K562 (cell line): ENCODE measurements at regions not wholly inside any gene's neighbourhood (a gene's known extent, or its start where the extent isn't known, plus 50 kb on each side); places are given as distances from the start of the nearest gene placed in this dataset.

ENCODE experiments used
- ATAC-seq: fragments of 200-7000 bp; cut with Tn5 transposase; 3 replicates; pipeline ENCODE4 v1.9.1; 2020; ENCODE audit warnings: moderate library complexity
- BruUV-seq: library from RNA; stranded (reverse); fragments of 400-500 nt; replicated peaks from 2 replicates; lab custom pipeline; 2021; lab: Mats Ljungman, UMichigan
- CTCF ChIA-PET: fragments of 300-600 bp; formaldehyde crosslinking; extraction: SDS; loops from one replicate; lab custom pipeline; 2021; ENCODE audit warnings: low intra/inter-chr PET ratio; lab: Yijun Ruan, JAX
- POLR2A ChIA-PET: fragments of 300-600, 350-650 bp; sonication (Branson Sonifier 250); formaldehyde crosslinking; extraction: SDS; loops from one replicate; lab custom pipeline; 2021; ENCODE audit warnings: antibody characterized with exemption, inconsistent platforms; lab: Yijun Ruan, JAX
- DNase-seq, 4 experiments: peaks; one replicate each; pipeline versions ENCODE4 v3.0.0 to v3.0.0-alpha.2; 2011 to 2018; ENCODE audit warnings: low spot score in 3 of 4, mixed read lengths in 3 of 4; ENCODE audit errors: extremely low read depth in 1 of 4
- FAIRE-seq: peaks from 2 replicates; lab custom pipeline; 2011; peaks lifted over from hg19 to GRCh38; lab: Jason Lieb, UNC
- H2AFZ ChIP-seq: 2 replicates; pipeline ENCODE4 v1.6.0; 2011; ENCODE audit warnings: low read depth, low read length, control low read depth, inconsistent platforms
- H3K27ac ChIP-seq: fragments of 200-600 bp; 3 replicates; pipeline ENCODE4 v1.8.0; 2011; ENCODE audit warnings: low read depth, mild to moderate bottlenecking, control low read depth, inconsistent platforms, low read length, moderate library complexity, mixed read lengths; ENCODE audit errors: extremely low read depth
- H3K27me3 ChIP-seq, 2 experiments: fragments of 300-600 bp in 1 of 2; 2 replicates in 1 of 2; 3 replicates in 1 of 2; pipeline versions ENCODE4 v1.6.0 to v1.8.0; 2011; ENCODE audit warnings: inconsistent platforms in 2 of 2, low read length in 2 of 2, mild to moderate bottlenecking in 1 of 2, mixed read lengths in 1 of 2, moderate library complexity in 1 of 2; ENCODE audit not compliant: control insufficient read depth in 2 of 2, insufficient read depth in 2 of 2
- H3K36me3 ChIP-seq: fragments of 300-600 bp; 3 replicates; pipeline ENCODE4 v1.8.0; 2011; ENCODE audit warnings: mild to moderate bottlenecking, low read length, inconsistent platforms; ENCODE audit not compliant: control insufficient read depth, insufficient read depth
- H3K4me1 ChIP-seq, 2 experiments: fragments of 200-600 bp in 1 of 2; replicated peaks in 1 of 2; 2 replicates in 1 of 2; 3 replicates in 1 of 2; pipeline versions ENCODE4 v1.5.1 to v1.8.0; 2011; ENCODE audit warnings: inconsistent platforms in 2 of 2, low read length in 2 of 2, mild to moderate bottlenecking in 1 of 2, mixed read lengths in 1 of 2, moderate library complexity in 1 of 2; ENCODE audit not compliant: control insufficient read depth in 2 of 2, insufficient read depth in 2 of 2
- H3K4me2 ChIP-seq: 2 replicates; pipeline ENCODE4 v1.6.1; 2011; ENCODE audit warnings: low read length, control low read depth, inconsistent platforms, mixed read lengths; ENCODE audit not compliant: insufficient read depth
- H3K4me3 ChIP-seq: fragments of 200-600 bp; sonication (generic), shearing (Covaris generic); 2 replicates; pipeline ENCODE4 v1.5.1; 2016; ENCODE audit warnings: control low read depth, inconsistent platforms
- H3K79me2 ChIP-seq: fragments of 200-600 bp; 3 replicates; pipeline ENCODE4 v1.8.0; 2011; ENCODE audit warnings: low read length, inconsistent platforms; ENCODE audit not compliant: control insufficient read depth, insufficient read depth
- H3K9ac ChIP-seq, 2 experiments: 2 replicates each; pipeline versions ENCODE4 v1.6.0 to v1.6.1; 2011; ENCODE audit warnings: low read depth in 2 of 2, low read length in 2 of 2, control low read depth in 1 of 2, inconsistent platforms in 1 of 2, mild to moderate bottlenecking in 1 of 2, mixed read lengths in 1 of 2; ENCODE audit not compliant: insufficient read depth in 1 of 2
- H3K9me1 ChIP-seq: one replicate; pipeline ENCODE4 v1.6.0; 2011; ENCODE audit warnings: inconsistent platforms, mild to moderate bottlenecking, low read length, moderate library complexity; ENCODE audit not compliant: control insufficient read depth, insufficient read depth
- H3K9me3 ChIP-seq: replicated peaks from 2 replicates; pipeline ENCODE4 v1.5.1; 2011; ENCODE audit warnings: low read depth, low read length, inconsistent platforms; ENCODE audit not compliant: control insufficient read depth, insufficient read depth
- H4K20me1 ChIP-seq: replicated peaks from 2 replicates; pipeline ENCODE4 v1.6.1; 2011; ENCODE audit warnings: low read length, inconsistent platforms, mixed read lengths; ENCODE audit not compliant: control insufficient read depth, insufficient read depth
- FOS ChIP-seq: IDR thresholded peaks from 3 replicates; pipeline ENCODE4 v1.6.1; 2011; ENCODE audit not compliant: insufficient read length; ENCODE audit errors: extremely low read depth
- FOXK2 ChIP-seq, 2 experiments: fragments of 450-650 bp; IDR thresholded peaks in 1 of 2; conservative IDR thresholded peaks in 1 of 2; 2 replicates each; pipeline ENCODE4 v1.6.1; 2016; ENCODE audit warnings: low read depth in 2 of 2, mild to moderate bottlenecking in 1 of 2
- FUS ChIP-seq: fragments of 200-400 bp; formaldehyde crosslinking; optimal IDR thresholded peaks from 2 replicates; pipeline ENCODE3; 2017; ENCODE audit warnings: low read depth, low read length
- GATAD2A ChIP-seq: fragments of 450-650 bp; IDR thresholded peaks from 2 replicates; pipeline ENCODE4 v1.6.1; 2017
- KDM1A ChIP-seq, 2 experiments: fragments of 450-650 bp; IDR thresholded peaks; 2 replicates each; pipeline ENCODE4 v1.6.1; 2016; ENCODE audit warnings: mild to moderate bottlenecking in 2 of 2
- STAG1 ChIP-seq: sonication (generic); formaldehyde crosslinking; IDR thresholded peaks from 2 replicates; pipeline ENCODE4 v1.5.0; 2020; ENCODE audit warnings: missing genetic modification reagents, borderline replicate concordance
- TAF9B ChIP-seq: fragments of 450-650 bp; IDR thresholded peaks from 2 replicates; pipeline ENCODE4 v1.6.1; 2018; ENCODE audit warnings: mild to moderate bottlenecking; ENCODE audit not compliant: partially characterized antibody
- TCF7L2 ChIP-seq: fragments of 150-350 bp; IDR thresholded peaks from 2 replicates; pipeline ENCODE4 v1.6.1; 2016; ENCODE audit warnings: low read depth, mild to moderate bottlenecking, low read length, moderate library complexity
- THAP7 ChIP-seq: fragments of 250-450 bp; sonication (Bioruptor Pico); IDR thresholded peaks from 2 replicates; pipeline ENCODE4 v1.5.0; 2021
- ZNF133 ChIP-seq: fragments of 250-450 bp; sonication (Bioruptor Pico); IDR thresholded peaks from 2 replicates; pipeline ENCODE4 v1.4.0; 2020; ENCODE audit warnings: mild to moderate bottlenecking
- ZNF512 ChIP-seq: IDR thresholded peaks from 2 replicates; pipeline ENCODE4 v1.6.1; 2016; ENCODE audit warnings: missing genetic modification characterization, missing compliant biosample characterization
- ZNF780A ChIP-seq: fragments of 250-450 bp; sonication (Bioruptor Pico); IDR thresholded peaks from 2 replicates; pipeline ENCODE4 v1.5.0; 2021; ENCODE audit warnings: mild to moderate bottlenecking
- WGBS: fragments of 100-300 bp; shearing (Covaris generic); methylation state at CpG from one replicate; pipeline ENCODE4 v1.1.6; 2016; ENCODE audit warnings: low coverage, mixed read lengths; ENCODE audit not compliant: insufficient coverage; ENCODE audit errors: missing lambda C conversion rate; 5-methylcytosine and 5-hydroxymethylcytosine counted together
- in situ Hi-C: fragments of 300-500 bp; cut with MboI; formaldehyde crosslinking; loops from 4 replicates; pipeline ENCODE4 v1.15.0; 2018; ENCODE audit warnings: inconsistent platforms, mixed read lengths
- intact Hi-C: fragments of 100-400 bp; cut with micrococcal nuclease; formaldehyde crosslinking; loops from 2 replicates; pipeline ENCODE4 v1.14.2; 2022
- TF ChIP-seq, protein P1 (sequence below): fragments of 450-650 bp; IDR thresholded peaks from 2 replicates; pipeline ENCODE4 v1.6.1; 2014; ENCODE audit warnings: low read depth, mild to moderate bottlenecking, moderate library complexity, borderline replicate concordance

- no peak overlapping the region for H2AFZ ChIP-seq
- POLR2A ChIA-PET = interaction anchor here (0.6 kb wide), 1 partner anchor 377 kb away, joined by 3 read pairs; no protein-coding TSS in a partner anchor
- intact Hi-C loops = no loop called here
- H3K79me2 ChIP-seq = no peaks in the 10 kb centered on the region
- H3K36me3 ChIP-seq = no peaks in the 10 kb centered on the region
- H3K4me2 ChIP-seq = no peak overlapping the region
- H3K4me3 ChIP-seq = no peak overlapping the region
- 2% methylated on average over 12 of the region's 12 CpGs for WGBS
- no peaks in the 10 kb centered on the region; the same call in 1 of the 2 replicates for H4K20me1 ChIP-seq
- CTCF ChIA-PET = no interaction called here
- DNase-seq (no peak), ATAC-seq (no peak), FAIRE-seq (no peak)
- no peak overlapping the region for H3K9ac ChIP-seq
- H3K4me1 ChIP-seq = no peaks in the 10 kb centered on the region
- H3K27ac ChIP-seq = no peak overlapping the region
- no peaks in the 10 kb centered on the region for H3K9me1 ChIP-seq
- in situ Hi-C loops = no loop called here
- no peaks in the 10 kb centered on the region for H3K9me3 ChIP-seq
- no TSS peak for BruUV-seq
- H3K27me3 ChIP-seq = peaks cover 8 to 27% of the 10 kb centered on the region in 2 experiments; a peak in 3 of 5 replicates
- TF ChIP-seq GATAD2A = no peak
- no peak for TF ChIP-seq ZNF780A
- no peak for TF ChIP-seq FUS
- no peak for TF ChIP-seq STAG1 (CRISPR knock-in tag)
- TF ChIP-seq, protein P1, sequence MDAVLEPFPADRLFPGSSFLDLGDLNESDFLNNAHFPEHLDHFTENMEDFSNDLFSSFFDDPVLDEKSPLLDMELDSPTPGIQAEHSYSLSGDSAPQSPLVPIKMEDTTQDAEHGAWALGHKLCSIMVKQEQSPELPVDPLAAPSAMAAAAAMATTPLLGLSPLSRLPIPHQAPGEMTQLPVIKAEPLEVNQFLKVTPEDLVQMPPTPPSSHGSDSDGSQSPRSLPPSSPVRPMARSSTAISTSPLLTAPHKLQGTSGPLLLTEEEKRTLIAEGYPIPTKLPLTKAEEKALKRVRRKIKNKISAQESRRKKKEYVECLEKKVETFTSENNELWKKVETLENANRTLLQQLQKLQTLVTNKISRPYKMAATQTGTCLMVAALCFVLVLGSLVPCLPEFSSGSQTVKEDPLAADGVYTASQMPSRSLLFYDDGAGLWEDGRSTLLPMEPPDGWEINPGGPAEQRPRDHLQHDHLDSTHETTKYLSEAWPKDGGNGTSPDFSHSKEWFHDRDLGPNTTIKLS = no peak
- no peak for TF ChIP-seq TAF9B
- TF ChIP-seq FOS = no peak
- TF ChIP-seq THAP7 = no peak
- no peak for TF ChIP-seq ZNF512 (tag)
- TF ChIP-seq ZNF133 (CRISPR knock-in tag) = no peak
- TF ChIP-seq FOXK2 (conservative IDR thresholded peaks at IDR 0.05 in 1 of 2, IDR thresholded peaks at IDR 0.05 in 1 of 2; ENCODE audit: low read depth in 2 of 2) = no peak
- no peak for TF ChIP-seq KDM1A (IDR thresholded peaks at IDR 0.05)
- no peak for TF ChIP-seq TCF7L2
These were observed 90.8 kb upstream of the SLC34A2 start for GRCh38 chr4:25564836-25565235.
